DOHH2 (cell line): ENCODE measurements at regions not wholly inside any gene's neighbourhood (a gene's known extent, or its start where the extent isn't known, plus 50 kb on each side); places are given as distances from the start of the nearest gene placed in this dataset.

ENCODE experiments used
- H3F3A ChIP-seq: fragments of 200-600 bp; sonication (generic), shearing (Covaris generic); 2 replicates; pipeline ENCODE4 v1.6.0; 2016; ENCODE audit warnings: antibody characterized with exemption, mild to moderate bottlenecking; ENCODE audit not compliant: control insufficient read depth, insufficient read depth
- H3K27ac ChIP-seq: fragments of 200-600 bp; sonication (generic); 2 replicates; pipeline ENCODE4 v1.5.1; 2014; ENCODE audit warnings: low read depth, mild to moderate bottlenecking, low read length, moderate library complexity
- H3K27me3 ChIP-seq: fragments of 200-600 bp; sonication (generic); 2 replicates; pipeline ENCODE4 v1.6.1; 2014; ENCODE audit warnings: mild to moderate bottlenecking, low read length, mixed read lengths; ENCODE audit not compliant: control insufficient read depth
- H3K36me3 ChIP-seq: fragments of 200-600 bp; sonication (generic); 2 replicates; pipeline ENCODE4 v1.6.1; 2014; ENCODE audit warnings: mild to moderate bottlenecking, low read length, moderate library complexity, mixed read lengths; ENCODE audit not compliant: control insufficient read depth
- H3K4me1 ChIP-seq: fragments of 200-600 bp; sonication (generic); 2 replicates; pipeline ENCODE4 v1.6.1; 2014; ENCODE audit warnings: mild to moderate bottlenecking, low read length, mixed read lengths; ENCODE audit not compliant: control insufficient read depth
- H3K4me2 ChIP-seq: fragments of 200-600 bp; sonication (generic); 2 replicates; pipeline ENCODE4 v1.6.0; 2014; ENCODE audit warnings: mild to moderate bottlenecking, low read length, moderate library complexity
- H3K4me3 ChIP-seq: fragments of 200-600 bp; sonication (generic); 2 replicates; pipeline ENCODE4 v1.5.1; 2014; ENCODE audit warnings: mild to moderate bottlenecking, low read length, mixed read lengths
- H3K79me2 ChIP-seq: fragments of 200-600 bp; sonication (generic); 2 replicates; pipeline ENCODE4 v1.6.1; 2014; ENCODE audit warnings: mild to moderate bottlenecking, low read length, mixed read lengths; ENCODE audit not compliant: control insufficient read depth
- H3K9me2 ChIP-seq: fragments of 200-600 bp; sonication (generic); replicated peaks from 2 replicates; pipeline ENCODE4 v1.6.1; 2014; ENCODE audit warnings: mild to moderate bottlenecking, low read length, mixed read lengths; ENCODE audit not compliant: control insufficient read depth
- H3K9me3 ChIP-seq: fragments of 200-600 bp; sonication (generic); 2 replicates; pipeline ENCODE4 v1.6.1; 2014; ENCODE audit warnings: antibody characterized with exemption, low read length, mixed read lengths; ENCODE audit not compliant: control insufficient read depth, insufficient read depth
- H4K20me1 ChIP-seq: fragments of 200-600 bp; sonication (generic); 2 replicates; pipeline ENCODE4 v1.6.0; 2014; ENCODE audit warnings: low read depth, mild to moderate bottlenecking, antibody characterized with exemption, low read length, moderate library complexity; ENCODE audit not compliant: control insufficient read depth, insufficient read depth
- EZH2phosphoT487 ChIP-seq: fragments of 200-600 bp; sonication (generic); IDR thresholded peaks from 2 replicates; pipeline ENCODE4 v1.6.1; 2017; ENCODE audit warnings: borderline replicate concordance, mild to moderate bottlenecking, antibody characterized with exemption, low read length, moderate library complexity, mixed read lengths
- TF ChIP-seq, protein P1 (sequence below): fragments of 200-600 bp; sonication (generic); IDR thresholded peaks from one replicate; pipeline ENCODE4 v1.5.1; 2014; ENCODE audit warnings: antibody characterized with exemption, mild to moderate bottlenecking, low read depth, low read length; ENCODE audit not compliant: poor library complexity, severe bottlenecking

DNA sequence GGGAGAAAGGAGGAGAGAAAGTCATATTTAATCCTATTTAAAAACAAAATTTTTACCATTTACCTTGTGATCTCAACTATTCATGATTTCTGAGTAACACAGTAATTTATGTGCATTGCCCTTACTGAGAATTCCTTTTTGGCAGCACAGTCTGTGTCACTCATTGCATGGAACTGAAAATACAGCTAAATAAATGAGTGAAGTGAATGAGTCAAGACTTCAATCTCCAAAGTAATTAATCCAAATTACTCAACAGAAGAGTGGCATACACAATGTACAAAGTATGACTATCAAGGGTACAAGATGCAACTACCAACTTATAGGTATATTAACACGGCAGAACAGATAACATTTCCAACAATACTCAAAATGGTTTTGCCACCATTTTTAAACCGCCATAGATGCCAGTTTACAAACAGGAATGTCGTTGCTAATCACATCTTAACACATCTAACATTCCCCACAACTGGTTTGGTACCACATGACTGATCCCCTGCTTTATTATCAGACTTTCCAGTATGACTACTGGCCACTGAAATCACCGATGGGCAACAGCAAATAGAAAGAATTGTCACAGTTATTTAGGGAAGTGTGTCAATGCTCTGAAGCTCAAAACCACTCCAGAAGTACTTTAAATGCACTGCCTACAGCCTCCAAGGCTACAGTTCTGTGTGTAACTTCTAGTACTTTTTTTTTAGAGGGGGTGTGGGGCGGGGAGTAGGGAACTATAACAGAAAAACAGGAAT, 410.4 kb downstream of the SHQ1 start:
- H3K27ac ChIP-seq: no peak overlapping the region
- peaks cover 52% of the 10 kb centered on the region for H4K20me1 ChIP-seq
- H3F3A ChIP-seq: no peaks in the 10 kb centered on the region; the same call in 1 of the 2 replicates
- no peak overlapping the region for H3K4me2 ChIP-seq
- no peak overlapping the region for H3K4me3 ChIP-seq
- no peaks in the 10 kb centered on the region for H3K9me2 ChIP-seq
- H3K79me2 ChIP-seq: peaks cover 100% of the 10 kb centered on the region
- TF ChIP-seq, protein P1, sequence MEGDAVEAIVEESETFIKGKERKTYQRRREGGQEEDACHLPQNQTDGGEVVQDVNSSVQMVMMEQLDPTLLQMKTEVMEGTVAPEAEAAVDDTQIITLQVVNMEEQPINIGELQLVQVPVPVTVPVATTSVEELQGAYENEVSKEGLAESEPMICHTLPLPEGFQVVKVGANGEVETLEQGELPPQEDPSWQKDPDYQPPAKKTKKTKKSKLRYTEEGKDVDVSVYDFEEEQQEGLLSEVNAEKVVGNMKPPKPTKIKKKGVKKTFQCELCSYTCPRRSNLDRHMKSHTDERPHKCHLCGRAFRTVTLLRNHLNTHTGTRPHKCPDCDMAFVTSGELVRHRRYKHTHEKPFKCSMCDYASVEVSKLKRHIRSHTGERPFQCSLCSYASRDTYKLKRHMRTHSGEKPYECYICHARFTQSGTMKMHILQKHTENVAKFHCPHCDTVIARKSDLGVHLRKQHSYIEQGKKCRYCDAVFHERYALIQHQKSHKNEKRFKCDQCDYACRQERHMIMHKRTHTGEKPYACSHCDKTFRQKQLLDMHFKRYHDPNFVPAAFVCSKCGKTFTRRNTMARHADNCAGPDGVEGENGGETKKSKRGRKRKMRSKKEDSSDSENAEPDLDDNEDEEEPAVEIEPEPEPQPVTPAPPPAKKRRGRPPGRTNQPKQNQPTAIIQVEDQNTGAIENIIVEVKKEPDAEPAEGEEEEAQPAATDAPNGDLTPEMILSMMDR: no peak
- no peak for TF ChIP-seq EZH2phosphoT487
- no peaks in the 10 kb centered on the region for H3K9me3 ChIP-seq
- H3K27me3 ChIP-seq: no peaks in the 10 kb centered on the region
- peaks cover 27% of the 10 kb centered on the region for H3K4me1 ChIP-seq
- peaks cover 54% of the 10 kb centered on the region for H3K36me3 ChIP-seq

GRCh38 chr3:72436863-72437592, 411.2 kb downstream of the SHQ1 start:
- H3K27me3 ChIP-seq: no peaks in the 10 kb centered on the region
- H3K9me2 ChIP-seq: no peaks in the 10 kb centered on the region
- no peak overlapping the region for H3K4me3 ChIP-seq
- H3K36me3 ChIP-seq: peaks cover 47% of the 10 kb centered on the region
- no peak overlapping the region for H3K4me2 ChIP-seq
- H3K27ac ChIP-seq: no peak overlapping the region
- H3K9me3 ChIP-seq: no peaks in the 10 kb centered on the region
- no peak for TF ChIP-seq EZH2phosphoT487
- TF ChIP-seq, protein P1: no peak
- peaks cover 19% of the 10 kb centered on the region for H3K4me1 ChIP-seq
- H3F3A ChIP-seq: no peaks in the 10 kb centered on the region; the same call in 1 of the 2 replicates
- H4K20me1 ChIP-seq: peaks cover 58% of the 10 kb centered on the region
- peaks cover 100% of the 10 kb centered on the region for H3K79me2 ChIP-seq

DNA sequence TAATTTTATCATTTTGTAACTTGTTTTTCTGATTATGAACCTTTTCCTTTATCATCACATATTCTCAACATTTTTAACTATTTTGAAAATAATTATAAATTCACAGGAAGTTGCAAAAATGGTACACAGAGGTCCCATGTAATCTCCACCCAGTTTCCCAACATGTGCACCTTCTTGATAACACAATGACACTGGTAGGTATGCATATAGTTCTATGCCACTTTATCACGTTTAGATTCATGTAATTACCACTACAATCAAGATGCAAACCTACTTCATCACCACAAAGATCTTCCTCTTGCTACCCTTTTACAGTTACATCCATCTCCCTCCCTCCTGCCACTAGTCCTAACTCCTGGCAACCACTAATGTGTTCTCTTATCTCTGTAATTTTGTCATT, 413.9 kb downstream of the SHQ1 start:
- H3K4me3 ChIP-seq: no peak overlapping the region
- H3K4me2 ChIP-seq: no peak overlapping the region
- H3K4me1 ChIP-seq: no peaks in the 10 kb centered on the region
- no peaks in the 10 kb centered on the region for H3K9me3 ChIP-seq
- peaks cover 28% of the 10 kb centered on the region for H3K36me3 ChIP-seq
- H3K27me3 ChIP-seq: no peaks in the 10 kb centered on the region
- H3F3A ChIP-seq: no peaks in the 10 kb centered on the region; the same call in 1 of the 2 replicates
- H3K27ac ChIP-seq: no peak overlapping the region
- TF ChIP-seq, protein P1: no peak
- TF ChIP-seq EZH2phosphoT487: no peak
- no peaks in the 10 kb centered on the region for H3K9me2 ChIP-seq
- H3K79me2 ChIP-seq: peaks cover 97% of the 10 kb centered on the region
- H4K20me1 ChIP-seq: peaks cover 45% of the 10 kb centered on the region
